GM12874 (cell line): ENCODE measurements at regions not wholly inside any gene's neighbourhood (a gene's known extent, or its start where the extent isn't known, plus 50 kb on each side); places are given as distances from the start of the nearest gene placed in this dataset.

Source experiments
- TF ChIP-seq, protein P1 (sequence below): IDR thresholded peaks from 2 replicates; pipeline ENCODE4 v1.5.1; 2011; ENCODE audit warnings: low read depth, mild to moderate bottlenecking, control low read depth, low read length, moderate library complexity; ENCODE audit not compliant: insufficient read depth

- TF ChIP-seq, protein P1, sequence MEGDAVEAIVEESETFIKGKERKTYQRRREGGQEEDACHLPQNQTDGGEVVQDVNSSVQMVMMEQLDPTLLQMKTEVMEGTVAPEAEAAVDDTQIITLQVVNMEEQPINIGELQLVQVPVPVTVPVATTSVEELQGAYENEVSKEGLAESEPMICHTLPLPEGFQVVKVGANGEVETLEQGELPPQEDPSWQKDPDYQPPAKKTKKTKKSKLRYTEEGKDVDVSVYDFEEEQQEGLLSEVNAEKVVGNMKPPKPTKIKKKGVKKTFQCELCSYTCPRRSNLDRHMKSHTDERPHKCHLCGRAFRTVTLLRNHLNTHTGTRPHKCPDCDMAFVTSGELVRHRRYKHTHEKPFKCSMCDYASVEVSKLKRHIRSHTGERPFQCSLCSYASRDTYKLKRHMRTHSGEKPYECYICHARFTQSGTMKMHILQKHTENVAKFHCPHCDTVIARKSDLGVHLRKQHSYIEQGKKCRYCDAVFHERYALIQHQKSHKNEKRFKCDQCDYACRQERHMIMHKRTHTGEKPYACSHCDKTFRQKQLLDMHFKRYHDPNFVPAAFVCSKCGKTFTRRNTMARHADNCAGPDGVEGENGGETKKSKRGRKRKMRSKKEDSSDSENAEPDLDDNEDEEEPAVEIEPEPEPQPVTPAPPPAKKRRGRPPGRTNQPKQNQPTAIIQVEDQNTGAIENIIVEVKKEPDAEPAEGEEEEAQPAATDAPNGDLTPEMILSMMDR, result no peak
Measured at GRCh38 chr4:10971800-10972401, 287.3 kb upstream of the CLNK start.

GRCh38 chr4:10965196-10965595 is 280.6 kb upstream of the CLNK start:
- TF ChIP-seq, protein P1, result no peak

DNA sequence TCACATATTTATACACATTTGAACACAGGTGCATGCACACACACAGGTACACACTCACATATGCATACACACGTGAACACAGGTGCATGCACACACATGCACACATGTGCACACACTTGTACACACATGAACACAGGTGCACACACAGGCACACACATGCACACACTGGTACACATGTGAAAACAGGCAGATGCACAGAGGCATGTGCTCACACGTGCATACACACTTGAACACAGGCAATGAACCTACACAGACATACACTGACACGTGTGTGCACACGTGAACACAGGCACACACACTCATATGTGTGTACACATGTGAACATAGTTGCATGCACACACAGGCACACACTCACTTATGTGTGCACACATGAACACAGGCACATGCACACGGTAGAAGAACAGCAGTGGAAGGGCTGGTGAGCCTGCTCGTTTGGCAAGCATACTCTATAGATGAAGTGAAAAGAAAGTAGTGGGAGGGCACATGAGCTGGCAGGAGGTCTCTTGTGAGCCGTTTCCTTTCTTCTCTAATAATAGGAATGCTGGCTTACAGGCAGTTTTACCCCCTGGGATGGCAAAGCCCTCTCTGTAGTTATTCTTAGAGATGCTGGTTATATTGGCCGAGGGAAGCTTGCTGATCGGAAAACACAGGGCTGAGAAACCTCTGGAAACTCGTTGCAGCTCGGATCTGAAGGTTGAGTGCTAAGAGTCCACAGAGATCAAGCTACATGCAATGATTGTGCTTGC is 279.6 kb upstream of the CLNK start:
- TF ChIP-seq, protein P1, result no peak

DNA sequence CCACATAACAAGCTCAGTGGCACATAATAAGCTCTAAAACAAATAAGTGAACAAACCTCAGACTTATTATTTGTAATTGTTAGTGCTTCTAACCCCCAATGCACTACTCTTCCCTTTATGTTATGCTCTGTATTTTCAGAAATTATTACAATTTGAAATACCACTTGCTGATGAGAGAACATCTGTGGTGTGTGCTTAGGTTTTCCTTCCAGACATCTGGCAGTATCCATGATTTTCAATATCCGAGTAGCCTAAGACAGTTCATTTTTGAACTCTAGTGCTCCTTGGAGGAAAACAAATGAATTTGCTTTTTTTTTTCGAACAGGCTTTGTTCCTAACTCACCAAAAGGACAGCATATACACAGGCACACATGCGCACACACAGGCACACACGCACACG is 278.7 kb upstream of the CLNK start:
- TF ChIP-seq, protein P1, result no peak

DNA sequence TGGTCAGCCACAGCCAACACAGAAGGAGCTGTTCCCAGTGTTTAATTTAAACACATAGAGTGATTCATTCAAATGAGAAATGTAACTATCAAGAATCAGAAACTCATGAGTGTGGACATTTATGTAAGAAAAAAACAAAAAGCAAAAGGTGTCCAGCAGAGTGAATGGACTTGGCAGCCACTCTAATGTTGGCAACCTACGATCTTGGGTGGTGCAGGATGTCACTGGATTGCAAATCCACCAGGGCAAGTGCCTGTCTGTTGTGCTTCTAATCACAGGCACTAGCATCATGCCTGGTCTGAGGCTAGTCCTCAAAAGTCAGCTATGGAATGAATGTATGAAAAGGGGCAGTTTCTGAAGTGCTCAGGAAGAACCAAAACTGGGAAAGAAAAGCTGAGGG is 277.7 kb upstream of the CLNK start:
- TF ChIP-seq, protein P1, result no peak

- TF ChIP-seq, protein P1, result no peak
Measured at GRCh38 chr4:10960389-10960788, 275.8 kb upstream of the CLNK start.

GRCh38 chr4:10959586-10959985 is 275.0 kb upstream of the CLNK start:
- TF ChIP-seq, protein P1, result no peak
